ENCODE measurements at regions not wholly inside any gene's neighbourhood (a gene's known extent, or its start where the extent isn't known, plus 50 kb on each side); places are given as distances from the start of the nearest gene placed in this dataset.

GRCh38 chr12:89135976-89136634, 216.2 kb downstream of the DUSP6 start:
- no peak for TF ChIP-seq CTCF (IDR thresholded peaks at IDR 0.05; ENCODE audit: poor library complexity)
- no peak for TF ChIP-seq EZH2phosphoT487 (IDR thresholded peaks at IDR 0.05; ENCODE audit: low read depth, severe bottlenecking, unreplicated experiment)

Measured in hepatocyte (in vitro differentiated cells).